ENCODE measurements at regions not wholly inside any gene's neighbourhood (a gene's known extent, or its start where the extent isn't known, plus 50 kb on each side); places are given as distances from the start of the nearest gene placed in this dataset.
"Not testable (repeated sequence)": the region's sequence is repeated elsewhere in the genome, so short reads cannot be mapped to it uniquely, and the experiment has no call there.

GRCh38 chr18:44579028-44579702, 101.5 kb upstream of the SETBP1 start:
- no peak overlapping the region for H3K4me3 ChIP-seq
- no peaks in the 10 kb centered on the region for H3K36me3 ChIP-seq (ENCODE audit: insufficient read depth, low read length)
- no peaks in the 10 kb centered on the region for H3K9me3 ChIP-seq (ENCODE audit: low read depth, low read length)
- H3K9ac ChIP-seq (ENCODE audit: insufficient read length), result no peak overlapping the region
- H3K27ac ChIP-seq, result no peak overlapping the region
- TF ChIP-seq POLR2AphosphoS5 (IDR thresholded peaks at IDR 0.05; ENCODE audit: borderline replicate concordance, low read depth, low read length) (no peak), FOXP2 (optimal IDR thresholded peaks at IDR 0.05; ENCODE audit: control extremely low read depth, extremely low read length, insufficient read depth) (no peak), EZH2 (IDR thresholded peaks at IDR 0.05) (no peak)
- no peak for DNase-seq (ENCODE audit: low read depth, low spot score)

GRCh38 chr18:44579745-44580144, 100.9 kb upstream of the SETBP1 start:
- TF ChIP-seq EZH2 (IDR thresholded peaks at IDR 0.05), result no peak
- no peak for TF ChIP-seq FOXP2 (optimal IDR thresholded peaks at IDR 0.05; ENCODE audit: control extremely low read depth, extremely low read length, insufficient read depth)
- no peak for TF ChIP-seq POLR2AphosphoS5 (IDR thresholded peaks at IDR 0.05; ENCODE audit: borderline replicate concordance, low read depth, low read length)
- no peaks in the 10 kb centered on the region for H3K9me3 ChIP-seq (ENCODE audit: low read depth, low read length)

DNA sequence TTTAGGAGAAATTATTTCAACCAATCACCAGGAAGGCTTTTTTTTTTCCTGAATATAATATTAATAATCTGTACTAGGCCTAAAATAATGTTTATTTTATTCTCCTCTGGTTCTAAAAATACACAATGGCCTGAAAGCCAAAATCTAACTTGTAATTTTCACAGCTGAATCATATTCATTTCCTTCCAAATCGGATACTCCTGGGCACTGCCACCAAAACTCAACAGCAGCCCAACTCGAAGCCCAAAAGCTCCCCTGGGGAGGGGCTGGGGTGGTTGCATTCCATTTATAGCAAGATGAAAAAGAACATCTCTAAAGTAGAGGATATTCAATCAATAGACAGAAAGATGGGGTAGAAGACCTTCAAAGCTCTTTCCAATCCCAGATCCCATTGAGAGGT, 100.5 kb upstream of the SETBP1 start:
- no peak overlapping the region for H3K27ac ChIP-seq
- TF ChIP-seq POLR2AphosphoS5 (IDR thresholded peaks at IDR 0.05; ENCODE audit: borderline replicate concordance, low read depth, low read length), result no peak
- no peak for TF ChIP-seq EZH2 (IDR thresholded peaks at IDR 0.05)
- no peak for TF ChIP-seq FOXP2 (optimal IDR thresholded peaks at IDR 0.05; ENCODE audit: control extremely low read depth, extremely low read length, insufficient read depth)
- DNase-seq (ENCODE audit: low read depth, low spot score), result no peak
- H3K9me3 ChIP-seq (ENCODE audit: low read depth, low read length), result no peaks in the 10 kb centered on the region
- H3K4me3 ChIP-seq, result no peak overlapping the region
- H3K36me3 ChIP-seq (ENCODE audit: insufficient read depth, low read length), result no peaks in the 10 kb centered on the region
- H3K9ac ChIP-seq (ENCODE audit: insufficient read length), result no peak overlapping the region

More at GRCh38 chr18:44579745-44580144, 100.9 kb upstream of the SETBP1 start:
- Histone ChIP-seq H3K36me3 (ENCODE audit: insufficient read depth, low read length) (no peaks in the 10 kb centered on the region), H3K9ac (ENCODE audit: insufficient read length) (no peak overlapping the region), H3K4me3 (no peak overlapping the region), H3K27ac (no peak overlapping the region)
- DNase-seq (ENCODE audit: low read depth, low spot score), result no peak

DNA sequence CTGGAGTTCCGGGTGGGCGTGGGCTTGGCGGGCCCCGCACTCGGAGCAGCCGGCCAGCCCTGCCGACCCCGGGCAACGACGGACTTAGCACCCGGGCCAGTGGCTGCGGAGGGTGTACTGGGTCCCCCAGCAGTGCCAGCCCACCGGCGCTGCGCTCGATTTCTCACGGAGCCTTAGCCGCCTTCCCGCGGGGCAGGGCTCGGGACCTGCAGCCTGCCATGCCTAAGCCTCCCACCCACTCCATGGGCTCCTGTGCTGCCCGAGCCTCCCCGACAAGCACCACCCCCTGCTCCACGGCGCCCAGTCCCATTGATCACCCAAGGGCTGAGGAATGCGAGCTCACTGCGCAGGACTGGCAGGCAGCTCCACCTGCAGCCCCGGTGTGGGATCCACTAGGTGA, 99.9 kb upstream of the SETBP1 start:
- not testable (repeated sequence) for H3K36me3 ChIP-seq (ENCODE audit: insufficient read depth, low read length); DNase-seq (ENCODE audit: low read depth, low spot score); H3K4me3 ChIP-seq; H3K9ac ChIP-seq (ENCODE audit: insufficient read length); H3K27ac ChIP-seq; H3K9me3 ChIP-seq (ENCODE audit: low read depth, low read length)

DNA sequence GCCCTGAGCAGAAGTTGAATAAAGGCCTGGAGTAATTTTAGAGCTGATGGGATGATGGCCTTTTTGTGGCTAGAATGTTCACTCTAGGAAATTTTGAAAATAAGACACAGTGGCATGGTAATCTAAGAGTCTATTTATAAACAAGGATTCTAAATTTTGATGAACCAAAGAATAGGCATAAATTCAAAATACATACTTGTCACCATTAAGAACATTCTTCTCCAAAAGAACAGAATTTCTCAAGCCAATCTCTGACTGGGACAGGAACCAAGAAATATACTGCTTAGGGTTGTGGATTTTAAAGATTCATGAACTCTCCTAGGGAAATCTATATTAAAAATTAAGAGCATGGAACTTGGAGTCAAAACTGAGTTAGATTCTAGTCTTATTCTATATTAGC, 98.2 kb upstream of the SETBP1 start:
- Histone ChIP-seq H3K4me3 (no peak overlapping the region), H3K27ac (no peak overlapping the region), H3K9me3 (ENCODE audit: low read depth, low read length) (no peaks in the 10 kb centered on the region), H3K36me3 (ENCODE audit: insufficient read depth, low read length) (no peaks in the 10 kb centered on the region), H3K9ac (ENCODE audit: insufficient read length) (no peak overlapping the region)
- no peak for DNase-seq (ENCODE audit: low read depth, low spot score)
- TF ChIP-seq POLR2AphosphoS5 (IDR thresholded peaks at IDR 0.05; ENCODE audit: borderline replicate concordance, low read depth, low read length), result no peak
- TF ChIP-seq FOXP2 (optimal IDR thresholded peaks at IDR 0.05; ENCODE audit: control extremely low read depth, extremely low read length, insufficient read depth), result no peak
- no peak for TF ChIP-seq EZH2 (IDR thresholded peaks at IDR 0.05)

GRCh38 chr18:44584900-44585299, 95.8 kb upstream of the SETBP1 start:
- TF ChIP-seq POLR2AphosphoS5 (IDR thresholded peaks at IDR 0.05; ENCODE audit: borderline replicate concordance, low read depth, low read length), result no peak
- TF ChIP-seq FOXP2 (optimal IDR thresholded peaks at IDR 0.05; ENCODE audit: control extremely low read depth, extremely low read length, insufficient read depth), result no peak
- no peak for TF ChIP-seq EZH2 (IDR thresholded peaks at IDR 0.05)

GRCh38 chr18:44586782-44587524, 93.7 kb upstream of the SETBP1 start:
- no peak overlapping the region for H3K4me3 ChIP-seq
- no peak for TF ChIP-seq FOXP2 (optimal IDR thresholded peaks at IDR 0.05; ENCODE audit: control extremely low read depth, extremely low read length, insufficient read depth)
- no peak for TF ChIP-seq POLR2AphosphoS5 (IDR thresholded peaks at IDR 0.05; ENCODE audit: borderline replicate concordance, low read depth, low read length)
- TF ChIP-seq EZH2 (IDR thresholded peaks at IDR 0.05), result no peak
- DNase-seq (ENCODE audit: low read depth, low spot score), result no peak
- H3K36me3 ChIP-seq (ENCODE audit: insufficient read depth, low read length), result no peaks in the 10 kb centered on the region
- H3K9ac ChIP-seq (ENCODE audit: insufficient read length), result no peak overlapping the region
- H3K9me3 ChIP-seq (ENCODE audit: low read depth, low read length), result no peaks in the 10 kb centered on the region
- no peak overlapping the region for H3K27ac ChIP-seq

More at GRCh38 chr18:44584900-44585299, 95.8 kb upstream of the SETBP1 start:
- no peak overlapping the region for H3K27ac ChIP-seq
- no peaks in the 10 kb centered on the region for H3K9me3 ChIP-seq (ENCODE audit: low read depth, low read length)
- H3K36me3 ChIP-seq (ENCODE audit: insufficient read depth, low read length), result no peaks in the 10 kb centered on the region
- DNase-seq (ENCODE audit: low read depth, low spot score), result no peak
- H3K9ac ChIP-seq (ENCODE audit: insufficient read length), result no peak overlapping the region
- H3K4me3 ChIP-seq, result no peak overlapping the region

DNA sequence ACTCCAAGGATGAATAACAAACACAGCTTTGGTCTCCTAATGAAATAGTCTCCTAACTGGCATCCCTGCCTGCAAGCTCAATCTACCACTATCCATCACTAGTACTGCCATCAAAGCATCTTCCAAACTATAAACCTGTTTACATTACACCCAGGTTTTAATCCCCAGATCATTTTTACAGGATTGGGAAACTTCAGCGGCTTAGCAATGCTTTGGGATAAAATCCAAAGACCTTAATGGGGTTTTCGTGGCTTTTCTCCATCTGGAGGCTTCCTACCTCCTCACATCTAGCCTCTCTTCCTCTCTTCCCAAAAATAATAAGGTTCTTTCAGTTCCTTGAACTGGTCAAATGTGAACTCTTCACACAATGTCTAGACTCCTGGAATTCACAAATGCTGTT, 92.2 kb upstream of the SETBP1 start:
- Histone ChIP-seq H3K27ac (no peak overlapping the region), H3K9ac (ENCODE audit: insufficient read length) (no peak overlapping the region), H3K4me3 (no peak overlapping the region), H3K36me3 (ENCODE audit: insufficient read depth, low read length) (no peaks in the 10 kb centered on the region), H3K9me3 (ENCODE audit: low read depth, low read length) (no peaks in the 10 kb centered on the region)
- no peak for TF ChIP-seq FOXP2 (optimal IDR thresholded peaks at IDR 0.05; ENCODE audit: control extremely low read depth, extremely low read length, insufficient read depth)
- no peak for DNase-seq (ENCODE audit: low read depth, low spot score)

Data from SK-N-MC (cell line).